Non-pigmented ciliary epithelial cell (primary cell): ENCODE measurements at regions not wholly inside any gene's neighbourhood (a gene's known extent, or its start where the extent isn't known, plus 50 kb on each side); places are given as distances from the start of the nearest gene placed in this dataset.
"Not testable (repeated sequence)": the region's sequence is repeated elsewhere in the genome, so short reads cannot be mapped to it uniquely, and the experiment has no call there.

Experiments used
- DNase-seq: peaks from one replicate; pipeline ENCODE4 v3.0.0-alpha.2; 2010; ENCODE audit warnings: low read depth

DNA sequence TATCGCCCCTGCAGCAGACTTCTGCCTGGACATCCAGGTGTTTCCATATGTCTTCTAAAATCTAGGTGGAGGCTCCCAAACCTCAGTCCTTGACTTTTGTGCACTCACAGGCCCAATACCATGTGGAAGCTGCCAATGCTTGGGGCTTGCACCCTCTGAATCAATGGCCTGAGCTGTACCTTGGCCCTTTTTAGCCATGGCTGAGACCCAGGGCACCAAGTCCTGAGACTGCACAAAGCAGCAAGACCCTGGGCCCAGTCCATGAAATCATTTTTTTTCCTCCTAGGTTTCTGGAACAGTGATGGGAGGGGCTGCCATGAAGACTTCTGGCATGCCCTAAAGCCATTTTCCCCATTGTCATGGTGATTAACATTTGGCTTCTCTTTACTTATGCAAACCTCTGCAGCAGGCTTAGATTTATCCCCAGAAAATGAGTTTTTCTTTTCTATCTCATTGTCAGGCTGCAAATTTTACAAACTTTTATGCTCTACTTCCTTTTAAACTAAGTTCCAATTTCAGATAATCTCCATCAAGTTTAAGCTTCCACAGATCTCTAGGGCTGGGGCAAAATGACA, 1445.8 kb upstream of the FLRT2 start:
- no peak for DNase-seq

DNA sequence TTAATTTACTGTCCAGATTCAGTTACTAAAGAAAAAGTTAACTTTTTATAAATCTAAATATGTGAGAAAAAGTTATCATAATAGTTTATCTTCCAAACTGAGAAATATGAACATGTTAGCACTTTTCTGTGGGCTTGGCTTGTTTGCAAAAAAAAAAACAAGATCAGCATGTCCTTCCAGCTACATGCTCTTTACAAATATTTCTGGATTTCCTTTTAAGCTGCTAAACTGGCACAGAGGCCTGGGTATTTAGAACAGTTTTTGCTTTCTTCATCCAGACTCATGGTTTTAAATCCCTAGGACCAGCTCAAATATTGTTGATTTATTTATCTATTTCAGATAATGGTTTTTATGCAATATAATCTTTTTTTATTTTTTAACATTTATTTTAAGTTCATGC, 1444.5 kb upstream of the FLRT2 start:
- no peak for DNase-seq

DNA sequence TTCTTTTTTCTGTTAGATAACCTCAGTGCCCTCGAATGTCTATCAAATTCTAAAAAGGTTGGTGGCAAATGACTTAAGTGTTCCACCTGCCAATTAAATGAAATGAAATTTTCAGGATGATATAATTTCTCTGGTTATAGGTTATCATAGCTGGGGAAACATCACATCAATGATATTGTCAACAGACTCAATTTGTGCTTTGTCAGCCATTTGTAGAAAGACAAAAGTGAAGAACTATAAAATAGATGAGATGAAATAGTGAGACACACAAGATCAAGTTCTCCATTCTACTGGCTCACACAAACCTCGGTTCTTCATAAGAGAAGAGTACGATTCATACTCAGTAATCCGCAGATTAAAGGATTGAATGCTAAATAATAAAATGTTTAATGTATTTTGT, 1443.2 kb upstream of the FLRT2 start:
- DNase-seq = no peak

DNA sequence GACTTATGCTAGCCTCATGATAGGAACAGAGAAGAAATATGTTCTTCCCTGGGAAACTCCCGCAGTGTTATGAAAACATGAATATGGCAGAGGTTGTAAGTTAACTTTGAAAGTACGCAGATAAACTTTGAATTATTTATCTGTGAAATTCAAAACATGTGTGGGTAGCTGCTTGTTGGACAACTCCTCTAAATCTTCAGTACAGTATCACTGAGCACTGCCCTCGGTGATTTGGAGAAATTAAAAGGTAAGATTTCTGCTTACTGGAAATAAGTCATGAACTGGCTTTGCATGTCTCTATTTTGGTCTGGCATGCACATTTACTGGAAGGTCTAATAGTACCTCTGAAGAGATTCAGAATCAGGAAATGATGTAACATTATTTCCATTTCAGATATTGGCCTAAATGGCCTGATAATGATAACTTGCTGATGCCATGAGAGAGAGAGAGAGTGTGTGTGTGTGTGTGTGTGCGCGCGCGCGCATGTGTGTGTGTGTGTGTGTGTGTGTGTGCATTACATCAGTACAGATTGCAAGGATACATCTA, 1441.9 kb upstream of the FLRT2 start:
- no peak for DNase-seq

DNA sequence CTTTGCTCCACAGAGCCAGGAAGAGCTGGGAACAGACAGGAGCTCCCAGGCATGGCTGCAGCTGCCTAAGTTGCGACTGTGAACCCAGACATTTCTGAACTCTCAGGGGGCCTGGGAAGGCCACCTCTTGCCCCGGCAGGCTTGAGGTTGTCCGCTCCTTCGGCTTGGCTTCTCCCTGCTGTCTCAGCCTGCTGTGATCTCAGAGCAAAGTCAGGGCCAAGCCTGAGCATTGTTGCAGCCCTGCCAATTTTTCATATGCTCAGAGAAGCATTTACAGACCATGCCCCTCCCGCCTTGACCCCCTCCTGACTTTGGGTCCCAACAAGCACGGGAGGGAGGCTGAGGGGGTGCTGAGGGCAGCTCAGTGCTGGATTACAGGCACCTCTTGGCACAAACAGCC, 1439.1 kb upstream of the FLRT2 start:
- no peak for DNase-seq

DNA sequence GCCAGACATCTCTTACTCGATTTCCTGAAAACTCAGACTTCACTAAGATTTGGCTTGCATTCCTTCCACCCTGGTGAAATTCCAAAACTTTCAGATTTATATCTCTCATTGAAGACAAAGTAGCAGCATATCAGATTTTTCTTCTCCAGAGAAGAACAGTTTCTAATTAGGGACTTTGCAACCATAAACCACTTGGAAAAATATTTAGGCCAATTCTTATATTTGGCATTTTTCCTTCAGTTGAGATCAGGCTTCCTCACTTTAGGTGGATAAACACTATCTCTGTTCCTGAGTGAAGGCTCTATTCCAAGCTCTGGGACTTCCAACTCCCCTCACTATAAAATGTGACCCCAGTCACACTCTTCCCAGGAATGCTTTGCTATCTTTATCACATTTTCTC, 1434.3 kb upstream of the FLRT2 start:
- DNase-seq = no peak

DNA sequence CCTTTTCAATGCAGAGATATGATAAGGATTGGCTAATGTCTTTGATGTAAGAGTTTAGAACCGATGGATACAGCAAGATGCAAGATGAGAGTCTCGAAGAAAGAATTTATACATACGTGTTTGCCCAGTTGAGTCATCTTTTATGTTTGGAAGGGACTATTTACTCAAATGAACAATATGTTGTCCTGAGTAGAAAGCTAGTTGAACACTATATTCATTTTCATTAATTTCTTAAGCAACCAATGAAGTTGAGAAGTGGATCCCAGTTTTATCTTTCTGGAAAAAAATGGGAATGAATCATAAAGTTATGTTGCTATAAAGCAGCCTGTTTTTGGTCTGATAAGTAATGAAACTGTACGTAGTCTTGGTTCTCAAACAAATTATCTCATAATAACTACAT, 1431.7 kb upstream of the FLRT2 start:
- DNase-seq = no peak

DNA sequence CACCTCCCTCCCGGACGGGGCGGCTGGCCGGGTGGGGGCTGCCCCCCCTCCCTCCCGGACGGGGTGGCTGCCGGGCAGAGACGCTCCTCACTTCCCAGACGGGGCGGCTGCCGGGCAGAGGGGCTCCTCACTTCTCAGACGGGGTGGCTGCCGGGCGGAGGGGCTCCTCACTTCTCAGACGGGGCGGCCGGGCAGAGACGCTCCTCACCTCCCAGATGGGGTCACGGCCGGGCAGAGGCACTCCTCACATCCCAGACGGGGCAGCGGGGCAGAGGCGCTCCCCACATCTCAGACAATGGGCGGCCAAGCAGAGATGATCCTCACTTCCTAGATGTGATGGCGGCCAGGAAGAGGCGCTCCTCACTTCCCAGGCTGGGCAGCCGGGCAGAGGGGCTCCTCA, 1430.4 kb upstream of the FLRT2 start:
- not testable (repeated sequence) for DNase-seq

DNA sequence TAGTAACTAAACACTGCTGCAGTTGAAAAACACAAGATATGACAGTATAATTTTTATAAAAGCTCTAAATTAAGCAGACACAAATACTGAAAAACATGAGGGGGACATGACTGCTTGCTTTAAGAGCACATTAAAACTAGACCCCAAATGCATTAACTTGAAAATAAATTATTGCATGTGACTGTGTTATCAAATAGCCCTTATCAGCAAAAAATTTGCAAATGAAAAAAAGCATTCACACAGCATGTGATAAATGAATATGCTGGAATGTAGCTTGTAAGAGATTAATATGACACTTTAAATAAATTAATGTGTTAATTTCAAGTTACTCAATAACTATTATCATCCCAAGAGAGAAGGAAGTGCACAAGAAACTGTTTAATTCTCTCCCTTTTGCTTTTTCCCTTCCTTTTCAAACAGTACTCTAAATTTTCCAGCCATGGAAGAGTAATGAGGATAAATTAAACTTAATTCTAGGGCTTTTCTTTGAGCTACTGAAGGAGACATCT, 1422.1 kb upstream of the FLRT2 start:
- DNase-seq = no peak

DNA sequence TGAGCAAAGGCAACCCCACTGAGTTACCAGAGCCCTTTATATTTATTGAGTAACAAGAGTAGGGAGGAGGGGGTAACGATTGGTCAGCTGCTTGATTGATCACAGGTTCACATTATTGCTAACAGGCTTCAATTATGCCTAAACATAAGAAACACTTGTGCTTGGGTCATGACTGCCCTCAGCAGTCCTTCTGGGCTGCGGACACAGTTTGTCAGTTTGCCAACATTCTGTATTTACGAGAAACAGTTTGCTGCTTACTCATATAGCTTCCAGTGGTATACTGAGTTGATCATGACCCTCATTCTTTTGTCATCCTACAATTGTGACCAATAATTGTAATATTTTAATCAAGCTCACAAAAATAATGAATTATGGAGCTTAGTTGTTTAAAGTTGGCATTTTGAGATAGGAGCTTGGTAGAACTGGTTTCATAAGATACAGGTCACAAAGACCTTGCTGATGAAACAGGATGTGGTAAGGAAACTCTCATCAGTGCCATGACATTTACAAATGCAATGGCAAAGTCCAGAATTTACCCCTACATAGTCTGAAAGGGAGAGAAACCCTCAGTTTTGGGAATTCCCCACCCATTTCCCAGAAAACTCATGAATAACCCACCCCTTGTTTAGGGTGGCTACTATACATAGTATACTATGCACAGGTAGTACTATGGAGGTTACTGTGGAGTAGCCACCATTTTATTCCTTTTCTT, 1421.0 kb upstream of the FLRT2 start:
- no peak for DNase-seq

DNA sequence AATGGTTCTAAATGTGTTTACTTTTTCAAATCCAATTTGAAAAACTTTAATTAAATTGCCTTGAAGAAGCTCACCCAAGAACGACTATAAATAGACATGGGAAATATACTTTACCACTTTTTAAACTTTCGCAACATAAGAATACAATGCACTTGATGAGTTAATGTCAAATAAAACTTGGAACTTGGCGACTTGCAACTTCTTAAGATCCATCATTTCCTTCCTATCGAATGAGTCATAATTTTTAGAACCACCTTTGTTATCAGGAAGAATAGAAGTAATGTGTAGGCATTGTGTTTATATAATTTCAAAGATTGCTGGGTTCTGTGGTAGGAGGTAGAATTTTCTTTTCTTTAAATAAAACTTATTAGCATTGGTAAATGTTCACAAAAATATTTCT, 1417.4 kb upstream of the FLRT2 start:
- DNase-seq = no peak

DNA sequence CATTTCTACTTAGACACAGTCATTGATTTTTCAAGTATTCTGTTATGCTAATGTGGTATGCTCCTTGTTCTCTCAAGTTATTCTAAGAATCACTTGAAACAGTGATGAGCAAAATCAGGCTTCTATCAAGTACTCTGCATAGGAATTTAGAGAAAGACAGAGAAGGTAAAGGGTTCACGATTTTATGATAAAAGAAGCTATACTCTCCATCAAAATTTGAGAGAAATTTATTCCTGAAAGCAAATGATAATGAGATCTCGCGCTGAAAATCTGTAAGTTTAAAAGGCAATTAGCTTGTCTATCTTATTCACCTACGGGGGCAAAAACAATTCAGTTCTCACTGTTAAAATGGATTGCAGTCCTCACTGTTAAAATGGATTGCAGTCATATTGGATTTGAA, 1404.3 kb upstream of the FLRT2 start:
- DNase-seq = no peak

DNA sequence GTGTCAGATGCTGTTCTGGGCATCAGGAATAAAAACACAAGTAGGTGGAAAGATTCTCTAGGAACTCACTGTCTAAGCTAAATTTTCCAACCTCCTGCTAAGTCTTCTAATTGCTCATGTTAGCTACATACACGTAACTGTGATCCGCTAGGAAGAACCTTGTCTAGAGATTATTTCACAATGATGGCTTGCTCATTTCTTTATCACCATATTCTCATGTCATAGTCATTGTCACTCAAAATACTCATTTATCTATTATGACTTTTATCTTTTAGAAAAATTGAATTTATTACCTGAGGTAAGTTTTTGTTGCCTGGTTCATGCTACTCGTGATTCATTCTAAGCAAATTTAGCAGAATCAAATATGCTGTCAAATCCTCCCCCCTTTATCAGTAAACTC, 1402.4 kb upstream of the FLRT2 start:
- DNase-seq = no peak

DNA sequence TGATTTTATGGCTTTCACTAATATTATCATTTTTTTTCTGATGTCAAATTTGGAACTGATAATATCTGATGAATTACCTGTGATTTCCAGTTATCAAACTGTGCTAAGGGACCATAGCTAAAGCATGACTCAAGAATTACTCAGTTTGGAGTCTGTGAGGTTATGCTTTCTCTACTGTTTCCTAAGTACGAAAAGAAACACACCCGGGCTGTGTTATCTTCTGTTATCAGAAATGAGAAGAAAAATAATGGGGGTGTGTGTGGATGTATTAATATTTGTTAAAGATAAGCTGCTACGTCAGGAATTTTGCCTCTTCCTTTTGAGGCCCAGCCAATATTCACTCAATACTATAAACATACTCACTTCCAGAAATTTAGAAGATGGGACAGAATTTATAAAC, 1401.9 kb upstream of the FLRT2 start:
- DNase-seq = no peak

DNA sequence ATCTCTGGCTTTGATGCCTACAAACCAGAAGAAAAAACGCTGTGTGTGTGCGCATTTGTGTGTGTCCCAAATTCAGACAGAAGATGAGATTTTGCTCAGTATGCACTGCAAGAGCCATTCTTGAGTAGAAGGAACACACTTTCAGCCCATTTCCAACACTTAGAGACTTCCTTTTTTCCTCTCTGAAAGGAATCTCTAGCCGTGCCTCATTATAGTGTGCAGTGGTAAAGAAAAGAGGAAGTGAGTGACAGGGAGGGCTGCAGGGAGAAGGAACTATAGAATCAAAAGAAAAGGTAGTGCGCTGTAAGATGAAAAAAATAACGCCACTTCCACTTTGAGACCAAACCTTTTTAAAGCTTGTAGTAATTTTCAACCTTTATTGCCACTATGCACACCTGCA, 1400.9 kb upstream of the FLRT2 start:
- no peak for DNase-seq

DNA sequence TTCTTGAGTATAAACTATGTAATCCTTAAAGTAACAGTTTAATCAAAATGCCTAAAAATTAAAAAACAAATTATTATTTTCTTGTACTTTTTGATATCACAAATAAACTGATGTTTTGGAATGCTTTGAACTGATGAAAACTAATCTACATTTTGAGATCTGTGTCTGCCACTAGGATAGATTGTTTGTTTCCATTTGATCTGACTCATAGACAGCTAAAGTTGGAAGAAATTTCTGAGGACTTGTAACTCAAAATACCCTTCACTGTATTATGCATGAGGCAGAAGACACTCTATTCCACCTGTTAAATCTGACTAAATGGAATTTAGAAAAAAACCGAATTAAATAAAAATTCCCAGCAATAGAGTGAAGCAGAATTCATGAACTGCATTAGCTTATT, 1400.0 kb upstream of the FLRT2 start:
- no peak for DNase-seq

DNA sequence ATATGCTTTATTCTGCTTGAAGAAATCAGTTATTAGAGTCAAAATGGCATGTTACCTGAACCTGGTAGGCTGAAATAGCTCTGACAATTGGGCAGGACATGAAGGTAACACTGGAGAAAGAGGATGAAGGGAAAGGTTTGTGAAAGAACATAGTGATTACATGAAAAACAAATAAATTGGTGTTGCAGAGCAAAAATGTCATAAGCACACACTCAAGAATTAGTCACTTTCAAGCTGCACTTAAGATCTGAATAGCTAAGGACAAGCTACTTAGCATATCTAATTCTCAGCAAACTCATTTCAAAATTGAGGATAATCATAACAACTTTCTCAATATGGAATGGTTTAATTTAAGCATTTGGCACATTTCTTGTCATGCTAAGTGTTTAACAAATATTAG, 1398.0 kb upstream of the FLRT2 start:
- DNase-seq = no peak

DNA sequence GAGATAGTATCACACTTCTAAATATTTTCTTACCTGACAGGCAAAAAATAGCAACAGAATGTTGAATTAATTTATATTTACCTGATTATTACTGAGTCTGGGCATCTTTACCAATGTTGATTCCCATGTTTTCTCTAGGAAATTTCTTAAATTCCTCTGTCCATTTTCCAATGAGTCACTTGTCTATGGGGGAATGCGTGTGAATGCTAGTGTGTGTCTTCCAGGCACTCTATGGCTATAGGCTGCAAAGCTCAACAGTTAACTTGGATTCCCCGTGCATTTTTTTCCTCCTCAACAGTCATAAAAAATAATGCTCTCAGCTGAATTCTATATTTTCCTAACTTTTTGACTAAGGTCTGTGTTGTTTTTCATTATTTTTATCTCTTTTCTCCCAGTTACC, 1385.8 kb upstream of the FLRT2 start:
- DNase-seq = no peak

DNA sequence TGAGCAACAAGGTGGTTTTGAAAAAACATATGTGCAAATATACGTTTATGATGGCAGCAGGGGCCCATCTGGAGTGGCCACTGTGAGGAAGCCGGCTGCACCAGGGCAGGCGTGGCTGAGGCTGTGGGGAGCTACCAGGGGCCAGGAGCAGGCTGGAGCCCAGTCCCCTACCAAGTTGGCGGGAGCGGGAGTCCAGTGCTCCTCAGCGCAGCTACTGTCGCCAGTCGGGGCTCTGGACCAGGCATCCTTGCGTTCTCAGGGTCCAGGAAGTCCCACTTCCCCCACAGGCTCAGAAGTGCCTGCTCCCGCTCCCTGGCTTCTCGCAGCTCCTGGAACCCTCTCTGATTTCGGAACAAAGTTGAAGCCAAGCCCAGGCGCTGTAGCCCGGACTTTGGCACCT, 1377.5 kb upstream of the FLRT2 start:
- no peak for DNase-seq

DNA sequence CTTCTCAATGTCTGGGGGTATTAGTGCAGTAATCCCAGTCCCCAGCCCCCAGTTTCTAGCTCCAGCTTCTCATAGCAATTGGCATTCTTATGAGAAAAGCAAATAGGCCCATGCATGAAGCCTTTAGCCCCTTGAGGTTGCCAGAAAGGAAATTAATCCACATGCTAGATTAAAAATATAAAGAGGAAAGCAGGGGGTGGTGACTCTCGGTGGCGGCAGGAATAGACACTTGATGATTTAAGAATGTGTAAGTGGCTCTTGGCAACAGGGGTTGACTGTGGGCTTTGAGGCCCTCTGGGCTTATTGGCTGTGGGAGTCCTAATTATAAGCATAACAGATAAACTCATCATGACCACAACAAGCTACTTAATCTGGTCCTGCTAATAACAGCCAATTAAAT, 1367.3 kb upstream of the FLRT2 start:
- DNase-seq = no peak

DNA sequence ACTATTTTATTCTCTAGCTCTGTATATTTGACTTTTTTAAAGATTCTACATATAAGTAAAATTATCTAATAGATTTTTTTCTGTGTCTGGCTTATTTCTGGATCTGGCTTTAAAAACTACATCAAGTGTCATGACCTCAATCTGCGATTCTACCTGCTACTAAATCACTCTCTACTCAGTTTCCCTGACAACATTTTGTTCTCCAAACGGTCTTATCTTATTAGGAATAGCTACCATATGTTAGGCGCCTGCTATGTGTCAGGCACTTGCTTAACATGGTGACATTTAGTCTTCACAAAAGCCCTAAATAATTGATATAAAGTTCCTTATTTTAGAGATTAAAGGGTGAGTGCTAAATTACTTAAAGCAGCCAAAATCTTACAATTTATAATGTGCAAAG, 1362.9 kb upstream of the FLRT2 start:
- no peak for DNase-seq

DNA sequence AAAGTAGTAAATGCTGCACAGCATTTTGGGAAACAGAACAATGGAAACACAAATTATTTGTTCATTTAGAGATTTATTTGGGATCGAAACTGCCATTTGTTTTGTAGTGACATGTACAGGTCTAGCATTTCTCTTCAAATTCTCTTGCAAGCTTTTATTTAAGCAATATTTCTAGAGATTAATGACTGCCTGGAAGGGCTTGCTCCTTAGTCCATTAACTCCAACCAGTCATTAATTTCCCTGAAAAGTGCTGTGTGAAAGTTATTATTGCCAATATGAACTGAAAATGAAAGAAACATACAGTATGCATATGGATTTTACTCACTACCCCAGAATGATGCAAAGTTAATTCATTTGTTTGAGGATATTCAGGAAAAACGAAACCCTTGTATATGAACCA, 1349.6 kb upstream of the FLRT2 start:
- DNase-seq = no peak

DNA sequence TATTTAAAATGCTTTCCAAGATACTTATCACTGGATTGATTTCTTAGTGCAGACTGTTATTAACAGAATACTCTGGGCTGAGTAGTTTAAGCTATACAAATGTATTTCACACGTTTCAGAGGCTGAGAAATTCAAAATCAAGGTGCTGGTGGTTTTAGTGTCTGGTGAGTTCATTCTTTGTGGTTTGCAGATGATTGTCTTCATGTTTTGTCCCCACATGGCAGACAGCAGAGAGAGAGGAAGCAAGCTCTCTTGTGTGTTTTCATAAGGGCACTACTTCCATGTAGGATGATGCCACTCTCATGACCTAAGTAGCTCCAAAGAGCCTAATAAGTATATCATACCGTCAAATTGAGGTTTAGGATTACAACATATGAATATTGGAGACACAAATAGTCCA, 1348.9 kb upstream of the FLRT2 start:
- no peak for DNase-seq

DNA sequence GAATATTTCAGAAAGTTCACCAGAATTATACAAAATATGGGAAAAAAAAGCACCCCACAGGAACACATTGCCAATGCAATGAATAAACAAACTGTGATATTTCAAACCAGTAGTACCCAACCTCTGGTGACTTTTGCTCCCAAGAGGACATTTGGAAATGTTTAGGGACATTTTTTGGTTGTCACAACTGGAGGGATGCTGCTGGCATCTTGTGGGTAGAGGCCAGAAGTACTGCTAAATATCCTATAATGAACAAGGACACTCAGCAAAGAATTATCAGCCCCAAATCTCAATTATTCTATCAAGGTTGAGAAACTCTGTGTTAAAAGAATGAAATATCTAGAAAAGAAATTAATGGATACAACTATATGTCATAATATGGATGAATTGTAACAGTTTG, 1334.4 kb upstream of the FLRT2 start:
- no peak for DNase-seq
